Activated CD4-positive, alpha-beta T cell treated with anti-CD3 and anti-CD28 coated beads, Interleukin-2, amount 50 U/mL, for 1 hour (primary cell): ENCODE measurements at regions not wholly inside any gene's neighbourhood (a gene's known extent, or its start where the extent isn't known, plus 50 kb on each side); places are given as distances from the start of the nearest gene placed in this dataset.
"Not testable (repeated sequence)": the region's sequence is repeated elsewhere in the genome, so short reads cannot be mapped to it uniquely, and the experiment has no call there.

Experiments
- DNase-seq: peaks from one replicate; pipeline ENCODE4 v3.0.0-alpha.2; 2020

- no peak for DNase-seq
Measured at GRCh38 chr14:34299360-34299759, 162.7 kb downstream of the SPTSSA start.

- DNase-seq, result no peak
Measured at GRCh38 chr14:34297786-34298520, 164.1 kb downstream of the SPTSSA start.

- no peak for DNase-seq
Measured at GRCh38 chr14:34283590-34283989, 178.4 kb downstream of the SPTSSA start.

GRCh38 chr14:34277191-34277590 is 184.8 kb downstream of the SPTSSA start:
- no peak for DNase-seq

- DNase-seq, result no peak
Measured at GRCh38 chr14:34275530-34275929, 186.5 kb downstream of the SPTSSA start.

GRCh38 chr14:34275078-34275477 is 187.0 kb downstream of the SPTSSA start:
- no peak for DNase-seq

- not testable (repeated sequence) for DNase-seq
Measured at GRCh38 chr14:34273716-34274115, 188.3 kb downstream of the SPTSSA start.

GRCh38 chr14:34270361-34270760 is 191.7 kb downstream of the SPTSSA start:
- no peak for DNase-seq

- DNase-seq, result no peak
Measured at GRCh38 chr14:34266344-34266743, 195.7 kb downstream of the SPTSSA start.

- no peak for DNase-seq
Measured at GRCh38 chr14:34262127-34262910, 199.7 kb downstream of the SPTSSA start.

GRCh38 chr14:34259996-34260395 is 202.0 kb downstream of the SPTSSA start:
- no peak for DNase-seq

GRCh38 chr14:34258318-34258717 is 203.7 kb downstream of the SPTSSA start:
- DNase-seq, result no peak

- DNase-seq, result no peak
Measured at GRCh38 chr14:34257505-34257904, 204.5 kb downstream of the SPTSSA start.

GRCh38 chr14:34256223-34256622 is 205.8 kb downstream of the SPTSSA start:
- DNase-seq, result no peak

- no peak for DNase-seq
Measured at GRCh38 chr14:34254571-34254970, 207.5 kb downstream of the SPTSSA start.

- DNase-seq, result no peak
Measured at GRCh38 chr14:34254031-34254430, 208.0 kb downstream of the SPTSSA start.

GRCh38 chr14:34252227-34252626 is 209.8 kb downstream of the SPTSSA start:
- no peak for DNase-seq

- DNase-seq, result no peak
Measured at GRCh38 chr14:34251662-34252061, 210.4 kb downstream of the SPTSSA start.

- no peak for DNase-seq
Measured at GRCh38 chr14:34250959-34251358, 211.1 kb downstream of the SPTSSA start.

- no peak for DNase-seq
Measured at GRCh38 chr14:34247605-34248004, 214.4 kb downstream of the SPTSSA start.

- no peak for DNase-seq
Measured at GRCh38 chr14:34246206-34246605, 215.8 kb downstream of the SPTSSA start.

- no peak for DNase-seq
Measured at GRCh38 chr14:34243401-34243800, 218.6 kb downstream of the SPTSSA start.

- DNase-seq, result no peak
Measured at GRCh38 chr14:34243001-34243400, 219.0 kb downstream of the SPTSSA start.

GRCh38 chr14:34241185-34241711 is 220.8 kb downstream of the SPTSSA start:
- DNase-seq, result no peak
